ENCODE measurements at regions not wholly inside any gene's neighbourhood (a gene's known extent, or its start where the extent isn't known, plus 50 kb on each side); places are given as distances from the start of the nearest gene placed in this dataset.
A peak's percentile ranks its signal among the peaks of the same experiment; 100 is the strongest.

DNA sequence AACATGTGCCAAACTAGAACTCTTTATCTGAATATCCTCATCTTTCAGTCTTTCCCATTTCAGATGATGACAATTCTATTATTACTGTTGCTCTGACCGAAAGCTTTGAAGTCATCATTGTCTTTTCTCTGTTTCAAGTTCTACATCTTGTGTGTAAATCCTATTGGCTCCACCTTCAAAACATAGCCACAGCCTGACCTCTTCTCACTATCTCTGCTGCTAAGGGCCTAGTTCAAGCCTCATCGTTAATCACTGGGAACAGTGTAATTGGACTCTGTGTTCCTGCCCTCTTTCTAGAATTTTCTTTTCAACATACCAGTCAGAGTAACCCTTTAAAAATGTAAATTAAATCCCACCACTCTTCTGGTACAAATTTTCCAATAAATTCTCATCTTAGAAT lies 105.1 kb downstream of the OXSM start:
- no peaks in the 10 kb centered on the region for H3K27me3 ChIP-seq (ENCODE audit: low read depth, low read length)
- no peaks in the 10 kb centered on the region for H3K79me2 ChIP-seq (ENCODE audit: low read length)
- no peak overlapping the region for H3K4me3 ChIP-seq (ENCODE audit: low read length)
- H3K27ac ChIP-seq (ENCODE audit: low read length) = no peak overlapping the region
- H3K9me3 ChIP-seq (ENCODE audit: insufficient read depth, low read length) = no peaks in the 10 kb centered on the region
- H3K9ac ChIP-seq (ENCODE audit: low read length) = no peak overlapping the region
- H3K4me2 ChIP-seq (ENCODE audit: low read length) = no peak overlapping the region
- no peaks in the 10 kb centered on the region for H3K36me3 ChIP-seq (replicated peaks; ENCODE audit: low read depth, low read length)
- H3K4me1 ChIP-seq (ENCODE audit: low read length) = no peaks in the 10 kb centered on the region
- TF ChIP-seq, protein P1, sequence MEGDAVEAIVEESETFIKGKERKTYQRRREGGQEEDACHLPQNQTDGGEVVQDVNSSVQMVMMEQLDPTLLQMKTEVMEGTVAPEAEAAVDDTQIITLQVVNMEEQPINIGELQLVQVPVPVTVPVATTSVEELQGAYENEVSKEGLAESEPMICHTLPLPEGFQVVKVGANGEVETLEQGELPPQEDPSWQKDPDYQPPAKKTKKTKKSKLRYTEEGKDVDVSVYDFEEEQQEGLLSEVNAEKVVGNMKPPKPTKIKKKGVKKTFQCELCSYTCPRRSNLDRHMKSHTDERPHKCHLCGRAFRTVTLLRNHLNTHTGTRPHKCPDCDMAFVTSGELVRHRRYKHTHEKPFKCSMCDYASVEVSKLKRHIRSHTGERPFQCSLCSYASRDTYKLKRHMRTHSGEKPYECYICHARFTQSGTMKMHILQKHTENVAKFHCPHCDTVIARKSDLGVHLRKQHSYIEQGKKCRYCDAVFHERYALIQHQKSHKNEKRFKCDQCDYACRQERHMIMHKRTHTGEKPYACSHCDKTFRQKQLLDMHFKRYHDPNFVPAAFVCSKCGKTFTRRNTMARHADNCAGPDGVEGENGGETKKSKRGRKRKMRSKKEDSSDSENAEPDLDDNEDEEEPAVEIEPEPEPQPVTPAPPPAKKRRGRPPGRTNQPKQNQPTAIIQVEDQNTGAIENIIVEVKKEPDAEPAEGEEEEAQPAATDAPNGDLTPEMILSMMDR (IDR thresholded peaks at IDR 0.05; ENCODE audit: low read depth, low read length) = no peak
- no peak for TF ChIP-seq EZH2phosphoT487 (IDR thresholded peaks at IDR 0.05; ENCODE audit: low read depth)
- H2AFZ ChIP-seq (ENCODE audit: low read depth, low read length) = no peak overlapping the region
- H4K20me1 ChIP-seq (ENCODE audit: insufficient read depth, low read length) = no peaks in the 10 kb centered on the region

- Histone ChIP-seq H4K20me1 (ENCODE audit: insufficient read depth, low read length) (no peaks in the 10 kb centered on the region), H3K9ac (ENCODE audit: low read length) (no peak overlapping the region), H3K79me2 (ENCODE audit: low read length) (no peaks in the 10 kb centered on the region), H3K27ac (ENCODE audit: low read length) (no peak overlapping the region), H3K9me3 (ENCODE audit: insufficient read depth, low read length) (no peaks in the 10 kb centered on the region), H3K36me3 (replicated peaks; ENCODE audit: low read depth, low read length) (no peaks in the 10 kb centered on the region), H3K4me1 (ENCODE audit: low read length) (no peaks in the 10 kb centered on the region), H2AFZ (ENCODE audit: low read depth, low read length) (no peak overlapping the region), H3K4me2 (ENCODE audit: low read length) (no peak overlapping the region), H3K27me3 (ENCODE audit: low read depth, low read length) (no peaks in the 10 kb centered on the region), H3K4me3 (ENCODE audit: low read length) (no peak overlapping the region)
- TF ChIP-seq, protein P1 (IDR thresholded peaks at IDR 0.05; ENCODE audit: low read depth, low read length) = no peak
- no peak for TF ChIP-seq EZH2phosphoT487 (IDR thresholded peaks at IDR 0.05; ENCODE audit: low read depth)
These were observed 105.6 kb downstream of the OXSM start for GRCh38 chr3:25895443-25895842.

- Histone ChIP-seq H3K9ac (ENCODE audit: low read length) (no peak overlapping the region), H3K79me2 (ENCODE audit: low read length) (no peaks in the 10 kb centered on the region), H3K9me3 (ENCODE audit: insufficient read depth, low read length) (no peaks in the 10 kb centered on the region), H3K27ac (ENCODE audit: low read length) (no peak overlapping the region), H3K27me3 (ENCODE audit: low read depth, low read length) (no peaks in the 10 kb centered on the region), H2AFZ (ENCODE audit: low read depth, low read length) (peak overlapping the region; percentile 51; the same call in 1 of the 2 replicates), H3K36me3 (replicated peaks; ENCODE audit: low read depth, low read length) (no peaks in the 10 kb centered on the region), H4K20me1 (ENCODE audit: insufficient read depth, low read length) (no peaks in the 10 kb centered on the region), H3K4me3 (ENCODE audit: low read length) (no peak overlapping the region), H3K4me1 (ENCODE audit: low read length) (no peaks in the 10 kb centered on the region), H3K4me2 (ENCODE audit: low read length) (0 out of 2 replicates have a peak overlapping the region, but pooled peaks have one; percentile 16)
- no peak for TF ChIP-seq EZH2phosphoT487 (IDR thresholded peaks at IDR 0.05; ENCODE audit: low read depth)
- TF ChIP-seq, protein P1 (IDR thresholded peaks at IDR 0.05; ENCODE audit: low read depth, low read length) = peak; percentile 98
These were observed 107.1 kb downstream of the OXSM start for GRCh38 chr3:25897019-25897418.

- no peaks in the 10 kb centered on the region for H4K20me1 ChIP-seq (ENCODE audit: insufficient read depth, low read length)
- no peak overlapping the region for H3K9ac ChIP-seq (ENCODE audit: low read length)
- no peak overlapping the region for H3K4me2 ChIP-seq (ENCODE audit: low read length)
- TF ChIP-seq EZH2phosphoT487 (IDR thresholded peaks at IDR 0.05; ENCODE audit: low read depth) = no peak
- TF ChIP-seq, protein P1 (IDR thresholded peaks at IDR 0.05; ENCODE audit: low read depth, low read length) = no peak
- H3K4me3 ChIP-seq (ENCODE audit: low read length) = no peak overlapping the region
- H3K27ac ChIP-seq (ENCODE audit: low read length) = no peak overlapping the region
- no peaks in the 10 kb centered on the region for H3K36me3 ChIP-seq (replicated peaks; ENCODE audit: low read depth, low read length)
- H3K4me1 ChIP-seq (ENCODE audit: low read length) = no peaks in the 10 kb centered on the region
- no peak overlapping the region for H2AFZ ChIP-seq (ENCODE audit: low read depth, low read length)
- no peaks in the 10 kb centered on the region for H3K79me2 ChIP-seq (ENCODE audit: low read length)
- H3K9me3 ChIP-seq (ENCODE audit: insufficient read depth, low read length) = no peaks in the 10 kb centered on the region
- no peaks in the 10 kb centered on the region for H3K27me3 ChIP-seq (ENCODE audit: low read depth, low read length)
These were observed 109.6 kb downstream of the OXSM start for GRCh38 chr3:25899352-25900101.

All from OCI-LY3 (cell line).